Heart left ventricle (tissue), 13 donors: ENCODE measurements at regions not wholly inside any gene's neighbourhood (a gene's known extent, or its start where the extent isn't known, plus 50 kb on each side); places are given as distances from the start of the nearest gene placed in this dataset.

Experiments
- CTCF ChIP-seq, 12 donors: fragments of 200-600 bp; sonication (generic) in 4 of 12; IDR thresholded peaks; one replicate each; pipeline versions ENCODE4 v1.5.0 to v1.8.0; 2018 to 2022; ENCODE audit warnings: antibody characterized with exemption in 12 of 12, mild to moderate bottlenecking in 5 of 12
- POLR2A ChIP-seq, 2 donors: fragments of 450-650 bp; IDR thresholded peaks; one replicate each; pipeline ENCODE4 v1.6.1; 2017; ENCODE audit warnings: antibody characterized with exemption in 2 of 2, mild to moderate bottlenecking in 2 of 2, moderate library complexity in 2 of 2
- donor health status: ischemic (EF 13 %, LVEDD 7.1; RV severe dilation, severe dysfunction).
- donor health status: DM: no; HTN: yes; CAD: no.
- donor health status: DM: no; HTN: no; CAD: no.
- donor health status: ischemic (EF 25% LVEDD 6.9; RV normal size, moderate dysfunction).
- donor health status: ischemic (EF 25% LVEDD 5.7; RV mildly dilated, moderate dysfunction).
- donor health status: ischemic (EF 35%, LVEDD 5.7; RV mildly dilated, moderate dysfunction).
- donor health status: nonischemic (EF 11% LVEDD 7.7; RV severe dilation, severe dysfunction).
- donor health status: DM: yes; HTN: yes; CAD: no.
- donor health status: PGD.
- donor health status: ischemic (EF 29% LVEDD 5.4; RV normal size, mild dysfunction).
- donor health status: nonischemic (EF 23%, LVEDD 6.1; RV moderate dilation, normal function).

GRCh38 chr1:30650038-30650967 is 73.1 kb downstream of the MATN1 start:
- TF ChIP-seq CTCF (IDR thresholded peaks at IDR 0.05) (no peak), POLR2A (IDR thresholded peaks at IDR 0.05) (no peak)
